RWPE1 (cell line): ENCODE measurements at regions not wholly inside any gene's neighbourhood (a gene's known extent, or its start where the extent isn't known, plus 50 kb on each side); places are given as distances from the start of the nearest gene placed in this dataset.
A peak's percentile ranks its signal among the peaks of the same experiment; 100 is the strongest.

Experiments used
- CTCF ChIA-PET: fragments of 350-600 bp; sonication (Branson Sonifier 250); formaldehyde crosslinking; extraction: SDS; loops from one replicate; lab custom pipeline; 2021; lab: Yijun Ruan, JAX
- POLR2A ChIA-PET: fragments of 400-600 bp; formaldehyde crosslinking; extraction: SDS; loops from one replicate; lab custom pipeline; 2020; ENCODE audit warnings: antibody characterized with exemption; ENCODE audit not compliant: low non-redundant PET; lab: Yijun Ruan, JAX
- DNase-seq: peaks from one replicate; pipeline ENCODE4 v3.0.0; 2012; ENCODE audit warnings: low spot score
- H3K27ac ChIP-seq: fragments of 450-650 bp; 2 replicates; pipeline ENCODE4 v1.5.1; 2017
- CTCF ChIP-seq: fragments of 450-650 bp; conservative IDR thresholded peaks from 2 replicates; pipeline ENCODE4 v1.5.1; 2017; ENCODE audit warnings: low read depth, mild to moderate bottlenecking

- no peak overlapping the region for H3K27ac ChIP-seq
- no peak for DNase-seq
- POLR2A ChIA-PET: no interaction called here
- no peak for TF ChIP-seq CTCF
- CTCF ChIA-PET: no interaction called here
Observed at GRCh38 chr4:32003548-32003947, 1283.4 kb downstream of the PCDH7 start.

GRCh38 chr4:32010221-32010620, 1290.1 kb downstream of the PCDH7 start:
- no peak overlapping the region for H3K27ac ChIP-seq
- no peak for TF ChIP-seq CTCF
- ChIA-PET CTCF (no interaction called here), POLR2A (no interaction called here)
- no peak for DNase-seq

- ChIA-PET CTCF (interaction anchor here (0.7 kb wide), 1 partner anchor 20 kb away, joined by 7 read pairs; no protein-coding TSS in a partner anchor), POLR2A (no interaction called here)
- DNase-seq: no peak
- H3K27ac ChIP-seq: no peak overlapping the region
- TF ChIP-seq CTCF: no peak
Observed at GRCh38 chr4:32022071-32022470, 1301.9 kb downstream of the PCDH7 start.

GRCh38 chr4:32025851-32026459, 1305.8 kb downstream of the PCDH7 start:
- CTCF ChIA-PET: no interaction called here
- TF ChIP-seq CTCF: no peak
- DNase-seq: peak; percentile 23
- POLR2A ChIA-PET: no interaction called here
- no peak overlapping the region for H3K27ac ChIP-seq

GRCh38 chr4:32030406-32030805, 1310.2 kb downstream of the PCDH7 start:
- ChIA-PET POLR2A (no interaction called here), CTCF (no interaction called here)
- no peak for TF ChIP-seq CTCF
- DNase-seq: no peak
- no peak overlapping the region for H3K27ac ChIP-seq

- DNase-seq: no peak
- no peak for TF ChIP-seq CTCF
- POLR2A ChIA-PET: no interaction called here
- no peak overlapping the region for H3K27ac ChIP-seq
- CTCF ChIA-PET: no interaction called here
Observed at GRCh38 chr4:32031026-32031425, 1310.9 kb downstream of the PCDH7 start.
